Nephron (organoid): ENCODE measurements at regions not wholly inside any gene's neighbourhood (a gene's known extent, or its start where the extent isn't known, plus 50 kb on each side); places are given as distances from the start of the nearest gene placed in this dataset.

Experiments
- H3K27ac Mint-ChIP-seq, 3 experiments: 2 replicates each; pipeline ENCODE4 v1.8.0; 2020; ENCODE audit warnings: mixed read lengths in 3 of 3, mild to moderate bottlenecking in 2 of 3, moderate library complexity in 1 of 3
- H3K27me3 Mint-ChIP-seq: 2 replicates; pipeline ENCODE4 v1.8.0; 2021; ENCODE audit warnings: low read depth, mild to moderate bottlenecking, moderate library complexity, mixed read lengths
- H3K36me3 Mint-ChIP-seq: 2 replicates; pipeline ENCODE4 v1.8.0; 2020; ENCODE audit warnings: low read depth, mixed read lengths
- H3K4me1 Mint-ChIP-seq: 2 replicates; pipeline ENCODE4 v1.8.0; 2020; ENCODE audit warnings: mixed read lengths
- H3K4me3 Mint-ChIP-seq, 3 experiments: 2 replicates each; pipeline ENCODE4 v1.8.0; 2020; ENCODE audit warnings: mild to moderate bottlenecking in 3 of 3, mixed read lengths in 3 of 3, moderate library complexity in 2 of 3
- H3K9me3 Mint-ChIP-seq: 2 replicates; pipeline ENCODE4 v1.8.0; 2020; ENCODE audit warnings: mixed read lengths
- CTCF ChIP-seq, 3 experiments: fragments of 200-600 bp; sonication (generic); IDR thresholded peaks; one replicate each; pipeline ENCODE4 v1.5.0; 2021; ENCODE audit warnings: antibody characterized with exemption in 3 of 3; ENCODE audit not compliant: unreplicated experiment in 3 of 3

DNA sequence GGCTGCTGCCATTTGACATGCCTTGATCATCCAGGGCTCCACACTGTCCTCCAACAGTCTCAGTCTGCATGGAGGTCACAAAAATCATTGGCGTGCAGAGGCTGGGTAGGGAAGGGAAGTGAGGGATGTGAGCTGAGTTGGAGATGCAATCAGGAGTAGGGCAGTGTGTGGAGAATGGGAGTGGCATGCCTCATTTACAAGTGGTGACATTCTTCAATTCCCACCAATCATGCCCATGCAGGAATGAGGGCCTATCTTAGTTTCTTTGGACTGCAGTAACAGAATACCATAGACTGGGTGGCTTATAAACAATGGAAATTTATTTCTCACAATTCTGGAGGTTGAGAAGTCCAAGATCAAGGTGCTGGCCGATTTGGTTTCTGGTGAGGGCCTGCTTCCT, 94.9 kb upstream of the PJA1 start:
- TF ChIP-seq CTCF (IDR thresholded peaks at IDR 0.05; ENCODE audit: unreplicated experiment in 3 of 3) = no peak
- H3K4me3 Mint-ChIP-seq = no peak overlapping the region
- H3K4me1 Mint-ChIP-seq = peaks cover 5% of the 10 kb centered on the region
- peaks cover 2% of the 10 kb centered on the region for H3K9me3 Mint-ChIP-seq
- peaks cover 7% of the 10 kb centered on the region for H3K27me3 Mint-ChIP-seq
- peak overlapping the region in 1 of 3 experiments; percentile 15 for H3K27ac Mint-ChIP-seq
- no peaks in the 10 kb centered on the region for H3K36me3 Mint-ChIP-seq

DNA sequence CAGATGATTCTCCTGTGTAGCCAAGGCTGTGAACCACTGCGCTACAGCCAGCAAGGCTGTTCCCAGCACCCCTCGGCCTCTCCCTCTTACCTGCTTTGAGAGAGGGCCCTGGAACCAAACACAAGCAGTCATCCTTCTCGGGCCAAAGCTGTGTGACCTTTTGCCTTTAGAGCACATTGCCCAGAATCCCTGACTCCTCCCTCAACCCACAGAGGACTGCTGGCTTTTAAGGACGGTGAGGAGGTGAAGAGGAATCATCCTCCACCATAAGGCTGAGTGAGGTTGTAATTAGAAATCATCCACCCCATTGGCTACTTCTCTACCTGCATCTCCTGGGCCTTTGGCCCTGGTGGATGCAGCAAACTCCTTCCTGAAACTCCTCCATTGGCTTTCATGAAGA, 93.6 kb upstream of the PJA1 start:
- peaks cover 4% of the 10 kb centered on the region for H3K27me3 Mint-ChIP-seq
- no peaks in the 10 kb centered on the region for H3K9me3 Mint-ChIP-seq
- H3K36me3 Mint-ChIP-seq = no peaks in the 10 kb centered on the region
- H3K4me3 Mint-ChIP-seq = no peak overlapping the region
- no peak for TF ChIP-seq CTCF (IDR thresholded peaks at IDR 0.05; ENCODE audit: unreplicated experiment in 3 of 3)
- H3K4me1 Mint-ChIP-seq = peaks cover 5% of the 10 kb centered on the region
- H3K27ac Mint-ChIP-seq = no peak overlapping the region

DNA sequence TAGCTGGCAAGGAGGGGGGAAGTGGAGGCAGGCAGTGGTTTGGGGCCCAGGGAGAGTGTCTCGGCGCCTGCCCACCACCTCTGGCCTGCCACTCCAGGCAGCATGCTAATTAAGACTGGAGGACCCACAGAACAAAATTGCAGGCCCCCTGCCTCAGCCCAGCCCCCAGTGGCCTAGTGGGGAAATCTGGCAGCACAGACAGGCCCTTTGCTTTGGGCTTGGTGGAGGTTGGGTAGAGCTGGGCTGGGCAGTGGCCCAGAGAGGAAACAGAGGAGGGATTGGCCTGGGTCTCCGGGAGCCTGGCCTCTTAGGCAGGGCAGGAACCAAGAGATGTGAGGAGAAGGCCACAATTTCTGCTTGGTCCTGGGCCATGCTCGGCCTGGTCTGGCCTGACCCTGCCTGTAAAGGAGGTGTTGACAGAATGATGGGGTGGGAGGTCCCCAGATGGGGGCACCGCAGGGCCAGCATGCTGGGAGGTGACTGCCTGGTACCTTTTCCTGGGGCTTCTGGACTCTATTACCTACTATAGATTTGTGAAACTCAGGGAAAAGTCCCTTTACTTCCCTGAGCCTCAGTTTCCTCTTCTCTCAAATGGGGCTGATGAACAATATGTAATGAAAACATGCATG, 92.4 kb upstream of the PJA1 start:
- TF ChIP-seq CTCF (IDR thresholded peaks at IDR 0.05; ENCODE audit: unreplicated experiment in 3 of 3) = no peak
- no peak overlapping the region for H3K4me3 Mint-ChIP-seq
- H3K4me1 Mint-ChIP-seq = no peaks in the 10 kb centered on the region
- peak overlapping the region in 1 of 3 experiments; percentile 7 for H3K27ac Mint-ChIP-seq
- peaks cover 4% of the 10 kb centered on the region for H3K27me3 Mint-ChIP-seq
- peaks cover 5% of the 10 kb centered on the region for H3K9me3 Mint-ChIP-seq
- no peaks in the 10 kb centered on the region for H3K36me3 Mint-ChIP-seq

DNA sequence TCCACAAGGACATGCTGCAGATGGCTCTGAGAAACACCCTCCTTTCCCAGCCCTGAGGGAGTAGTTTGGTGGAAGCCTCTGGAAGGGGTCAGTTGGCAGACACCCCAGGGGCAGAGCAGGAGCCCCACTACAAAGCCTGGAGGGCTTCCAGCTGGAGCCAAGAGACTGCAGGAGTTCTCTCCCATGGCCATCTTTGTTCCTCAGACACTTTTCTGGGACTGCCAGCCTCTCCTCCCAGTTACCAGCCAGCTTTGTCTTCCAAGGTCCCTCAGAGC, 91.0 kb upstream of the PJA1 start:
- H3K27ac Mint-ChIP-seq = peak overlapping the region in 2 of 3 experiments; percentile 33 to 52
- H3K9me3 Mint-ChIP-seq = peaks cover 5% of the 10 kb centered on the region
- no peak for TF ChIP-seq CTCF (IDR thresholded peaks at IDR 0.05; ENCODE audit: unreplicated experiment in 3 of 3)

GRCh38 chrX:69255441-69256290, 90.4 kb upstream of the PJA1 start:
- Mint-ChIP-seq H3K27me3 (peaks cover 4% of the 10 kb centered on the region), H3K36me3 (no peaks in the 10 kb centered on the region), H3K9me3 (peaks cover 8% of the 10 kb centered on the region), H3K4me1 (no peaks in the 10 kb centered on the region), H3K27ac (peak overlapping the region; percentile 59 to 71 (median 71)), H3K4me3 (no peak overlapping the region)
- no peak for TF ChIP-seq CTCF (IDR thresholded peaks at IDR 0.05; ENCODE audit: unreplicated experiment in 3 of 3)

More for the DNA sequence above, 91.0 kb upstream of the PJA1 start:
- no peak overlapping the region for H3K4me3 Mint-ChIP-seq
- H3K27me3 Mint-ChIP-seq = peaks cover 4% of the 10 kb centered on the region
- no peaks in the 10 kb centered on the region for H3K36me3 Mint-ChIP-seq
- H3K4me1 Mint-ChIP-seq = no peaks in the 10 kb centered on the region

DNA sequence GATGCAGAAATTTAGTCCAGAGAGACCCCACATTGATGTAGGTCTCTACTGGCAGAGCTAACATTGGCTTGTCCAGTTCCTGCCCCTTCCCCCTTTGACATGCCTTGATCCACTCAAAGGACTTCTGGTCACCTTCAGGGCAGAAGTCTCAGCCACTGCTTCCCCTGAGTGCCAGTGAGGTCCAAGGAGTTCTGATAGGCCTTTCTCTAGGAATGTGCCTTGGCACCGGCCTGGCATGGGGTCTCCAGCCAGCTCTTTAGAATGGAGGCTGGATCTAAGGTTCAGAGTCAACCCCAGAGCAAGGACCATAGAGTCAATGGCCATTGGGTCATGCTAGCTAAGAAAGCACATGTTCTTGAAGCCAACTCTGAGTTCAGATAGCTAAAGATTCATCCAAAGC, 88.6 kb upstream of the PJA1 start:
- Mint-ChIP-seq H3K27ac (peak overlapping the region in 1 of 3 experiments; percentile 71), H3K36me3 (no peaks in the 10 kb centered on the region), H3K4me1 (no peaks in the 10 kb centered on the region), H3K4me3 (no peak overlapping the region), H3K27me3 (peaks cover 4% of the 10 kb centered on the region), H3K9me3 (peaks cover 18% of the 10 kb centered on the region)
- no peak for TF ChIP-seq CTCF (IDR thresholded peaks at IDR 0.05; ENCODE audit: unreplicated experiment in 3 of 3)
